SIG-M5 treated with dmso at 0.1 percent for 504 hours (cell line): ENCODE measurements at regions not wholly inside any gene's neighbourhood (a gene's known extent, or its start where the extent isn't known, plus 50 kb on each side); places are given as distances from the start of the nearest gene placed in this dataset.

Source experiments
- DNase-seq: peaks from one replicate; lab custom pipeline; 2025; ENCODE audit not compliant: unreplicated experiment; lab: John Stamatoyannopoulos, UW

DNA sequence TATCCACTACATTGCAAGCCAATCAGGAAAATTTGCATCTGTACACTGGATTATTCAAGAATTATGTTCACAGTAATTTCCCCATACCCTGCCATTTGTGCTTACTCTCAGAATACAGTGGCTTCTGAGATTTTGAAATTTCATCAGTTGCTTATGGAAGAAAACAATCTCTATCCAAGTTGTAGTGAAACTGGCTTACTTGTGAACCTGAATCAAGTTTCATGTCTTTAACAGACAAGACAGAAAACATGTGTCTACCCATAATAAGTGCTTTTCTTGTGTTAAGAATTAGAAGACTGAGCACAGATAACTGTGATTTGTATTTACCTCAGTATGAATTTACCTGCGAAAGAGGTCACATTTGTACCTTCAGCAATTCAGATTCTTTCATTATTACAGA, 672.7 kb upstream of the ADGRL2 start:
- no peak for DNase-seq

DNA sequence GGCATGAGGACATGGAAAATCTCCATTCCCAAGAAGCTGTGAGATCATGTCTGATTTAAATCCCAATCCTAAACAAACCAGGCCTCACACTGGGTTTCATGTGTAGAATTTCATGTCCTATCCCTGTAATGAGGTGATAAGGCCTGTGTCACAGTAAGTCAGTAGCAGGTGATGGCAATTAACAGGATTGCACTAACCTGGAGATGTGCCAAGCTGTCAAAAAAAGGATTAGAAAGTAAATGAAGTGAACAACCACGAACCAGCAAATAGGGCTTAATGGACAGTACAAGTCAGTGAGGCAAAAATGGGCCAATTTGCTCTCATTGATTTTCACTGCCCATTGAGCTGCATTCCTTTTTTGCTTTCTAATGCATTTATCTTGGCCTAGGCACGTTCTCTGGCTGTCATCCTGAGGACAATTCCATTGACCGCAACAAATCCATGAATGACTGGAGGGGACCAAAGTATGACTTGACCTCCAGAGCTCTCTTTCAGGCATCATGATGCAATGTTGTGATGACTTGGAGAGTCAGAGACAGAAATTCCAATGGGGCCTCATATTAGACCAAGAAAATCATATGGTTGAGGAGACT, 673.6 kb upstream of the ADGRL2 start:
- no peak for DNase-seq

DNA sequence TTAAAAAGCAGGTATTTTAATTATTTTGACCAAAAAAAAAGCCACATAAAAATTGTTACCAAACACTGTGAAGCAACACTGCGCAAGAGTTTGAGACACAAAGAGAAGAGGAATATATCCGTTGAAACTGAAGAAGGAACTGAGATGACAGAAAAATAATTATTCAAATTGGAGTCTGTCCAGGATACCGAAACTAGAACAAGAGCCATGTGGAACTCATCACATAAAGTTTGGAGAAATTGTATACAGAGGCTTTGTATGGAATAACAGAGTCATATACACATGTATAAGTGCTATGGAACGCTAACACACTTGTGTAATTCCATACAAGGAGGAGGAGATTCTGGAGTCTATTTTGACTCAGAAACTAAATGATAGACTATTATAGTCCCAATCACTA, 675.1 kb upstream of the ADGRL2 start:
- no peak for DNase-seq

DNA sequence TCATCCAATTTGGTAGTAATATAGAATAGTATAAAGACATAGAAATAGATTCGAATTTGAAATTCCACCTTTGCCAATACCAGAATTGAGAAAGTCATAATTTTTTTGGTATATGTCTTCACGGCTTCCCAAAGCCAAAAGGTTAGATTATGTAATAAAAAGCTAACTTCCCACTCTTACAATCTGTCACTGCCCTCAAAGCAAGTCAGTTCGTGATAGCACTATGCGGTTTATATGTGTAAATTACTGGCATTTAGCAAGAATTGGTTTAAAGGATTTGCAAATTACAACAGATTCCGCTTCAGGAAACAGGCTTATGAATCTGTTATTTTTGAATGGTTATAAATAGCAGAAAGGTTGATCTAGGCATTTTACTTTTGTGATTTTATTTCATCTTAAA, 679.4 kb upstream of the ADGRL2 start:
- no peak for DNase-seq

DNA sequence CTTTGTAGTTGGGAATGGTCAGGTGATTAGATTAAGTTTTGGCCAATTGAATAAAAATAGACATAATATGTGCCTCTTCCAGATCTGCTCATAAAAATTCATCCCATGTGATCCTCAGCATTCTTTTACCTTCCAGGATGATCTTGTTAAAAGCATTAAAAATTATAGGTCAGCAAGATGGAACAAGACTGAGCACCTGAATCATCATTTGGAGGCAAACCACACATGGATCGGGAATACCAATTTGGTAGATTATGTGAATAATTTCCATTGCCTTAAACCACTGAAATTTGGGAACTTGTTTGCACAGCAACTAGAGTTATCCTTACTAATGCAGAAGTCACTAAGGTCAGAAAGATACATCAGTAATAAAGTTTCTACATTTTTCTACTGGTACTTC, 681.4 kb upstream of the ADGRL2 start:
- no peak for DNase-seq

DNA sequence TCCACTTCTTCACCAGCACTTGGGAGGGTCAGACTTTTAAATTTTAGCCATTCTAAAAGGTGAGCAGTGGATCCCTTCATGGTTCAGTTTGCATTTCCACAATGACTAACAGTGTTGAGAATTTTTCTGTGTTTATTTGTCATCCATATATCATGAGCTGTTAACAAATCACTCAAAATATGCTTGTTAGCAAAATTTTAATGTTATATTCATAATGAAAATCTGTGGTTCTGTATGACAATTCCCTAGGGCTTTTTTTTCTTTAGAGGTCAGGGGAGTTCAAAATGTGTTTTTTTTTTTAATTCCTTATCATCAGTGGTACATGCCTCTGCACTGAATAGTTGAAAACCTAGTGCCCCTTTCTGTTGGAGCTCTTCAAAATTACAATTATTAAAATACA, 682.2 kb upstream of the ADGRL2 start:
- no peak for DNase-seq

DNA sequence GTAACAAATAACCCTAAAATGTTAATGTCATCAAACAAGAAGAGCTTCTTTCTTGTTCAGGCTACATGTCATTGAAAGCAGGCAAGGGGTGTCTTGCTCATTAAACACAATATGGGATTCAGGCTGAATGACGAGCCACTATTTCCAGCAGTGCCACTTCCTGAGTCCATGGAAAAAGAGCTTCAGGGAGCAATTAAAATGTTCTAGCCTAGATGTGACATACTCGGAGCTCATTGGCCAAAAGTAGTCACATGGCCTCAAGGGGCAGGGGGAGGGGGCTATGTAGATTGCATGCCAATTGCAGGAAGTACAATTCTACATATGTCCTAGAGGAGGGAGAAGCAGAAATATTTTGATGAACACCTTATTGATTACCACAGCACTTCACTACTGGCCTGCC, 685.3 kb upstream of the ADGRL2 start:
- DNase-seq: no peak

DNA sequence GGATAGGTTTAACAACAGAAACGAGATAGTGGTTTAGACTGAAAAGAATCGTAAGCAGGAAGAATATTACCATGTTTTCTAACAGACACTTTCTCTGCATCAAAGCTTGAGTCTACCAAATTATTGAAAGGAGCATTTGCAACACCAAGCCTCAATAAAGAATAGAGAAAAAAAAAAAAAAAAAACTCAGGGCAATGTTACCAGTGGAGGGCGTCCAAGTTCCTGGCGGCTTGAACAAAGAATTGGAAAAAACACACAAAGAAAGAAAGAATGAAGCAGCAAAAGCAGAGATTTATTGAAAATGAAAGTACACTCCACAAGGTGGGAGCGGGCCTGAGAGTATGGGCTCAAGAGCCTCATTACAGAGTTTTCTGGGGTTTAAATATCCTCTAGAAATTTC, 686.5 kb upstream of the ADGRL2 start:
- no peak for DNase-seq

DNA sequence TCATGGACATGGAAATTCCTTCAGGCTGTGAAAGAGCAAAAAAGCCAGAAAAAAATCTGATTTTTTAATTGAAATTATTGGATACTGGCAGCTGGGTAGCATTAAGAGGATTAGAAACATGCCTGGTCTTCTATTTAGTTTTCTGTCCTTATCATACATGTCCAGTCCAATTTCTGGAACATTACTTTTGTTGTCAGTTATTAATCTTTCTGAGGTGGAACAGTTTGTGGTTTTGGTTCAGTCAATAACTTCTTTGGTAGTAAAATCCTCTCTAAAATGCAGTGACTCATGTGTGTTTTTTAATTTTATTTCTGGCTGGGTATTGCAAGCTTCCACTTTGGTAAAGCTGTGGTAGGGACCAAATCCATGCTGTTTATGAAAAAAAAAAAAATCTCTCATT, 687.0 kb upstream of the ADGRL2 start:
- DNase-seq: no peak

DNA sequence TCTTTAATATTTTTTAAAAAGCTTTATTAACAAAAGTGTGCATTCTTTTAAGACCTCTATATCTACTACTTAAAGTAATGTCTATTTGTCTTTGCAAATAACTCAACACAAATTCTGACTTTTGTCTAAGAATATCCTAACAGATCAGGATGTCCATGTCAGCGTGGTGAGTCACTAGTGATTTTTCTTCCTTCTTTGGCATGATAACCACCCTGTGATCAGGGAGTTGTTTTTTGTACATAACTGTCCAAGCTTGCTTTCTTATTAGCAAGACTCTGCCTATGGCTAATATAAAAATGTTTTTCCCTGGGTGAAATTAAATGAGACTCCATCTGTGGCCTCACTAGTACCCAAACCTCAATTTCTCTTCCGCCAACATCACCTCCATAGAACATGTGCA, 688.9 kb upstream of the ADGRL2 start:
- no peak for DNase-seq

DNA sequence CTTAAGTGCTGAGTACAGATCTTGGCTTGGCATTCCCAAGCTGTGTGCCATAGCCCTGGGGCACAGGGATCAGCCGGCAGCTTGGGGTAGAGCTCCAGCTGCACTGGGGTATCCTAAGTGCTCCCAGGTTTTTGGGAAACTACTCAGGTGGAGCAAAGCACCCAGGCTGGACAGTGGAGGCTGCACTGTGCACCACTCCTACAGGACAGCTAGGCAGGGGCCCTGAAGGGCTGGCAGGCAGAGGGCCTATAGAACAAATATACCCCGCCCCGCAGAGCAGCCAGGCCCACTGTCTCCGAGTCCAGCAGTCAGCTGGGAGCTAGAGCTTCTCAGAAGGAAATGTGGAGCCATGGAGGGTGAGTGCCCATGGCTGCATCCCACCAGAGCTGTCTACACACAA, 691.7 kb upstream of the ADGRL2 start:
- no peak for DNase-seq

DNA sequence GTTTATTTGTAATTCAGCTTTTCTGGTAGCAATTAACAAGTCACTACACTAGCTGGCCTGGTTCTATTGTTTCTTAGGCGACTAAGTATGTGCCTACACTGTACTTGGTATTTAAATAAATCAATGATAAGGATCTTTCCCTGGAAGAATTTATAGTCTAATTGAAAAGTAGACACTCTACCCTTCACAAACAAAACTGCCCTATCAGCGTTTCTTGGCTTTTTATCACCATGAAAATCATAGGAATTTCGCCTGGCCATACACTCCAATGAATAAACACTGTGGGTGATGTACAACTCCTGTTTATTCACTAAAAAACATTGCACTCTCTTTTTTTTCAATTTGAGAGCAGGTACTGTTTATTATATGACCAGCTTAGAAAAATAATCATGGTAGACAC, 702.9 kb upstream of the ADGRL2 start:
- no peak for DNase-seq

DNA sequence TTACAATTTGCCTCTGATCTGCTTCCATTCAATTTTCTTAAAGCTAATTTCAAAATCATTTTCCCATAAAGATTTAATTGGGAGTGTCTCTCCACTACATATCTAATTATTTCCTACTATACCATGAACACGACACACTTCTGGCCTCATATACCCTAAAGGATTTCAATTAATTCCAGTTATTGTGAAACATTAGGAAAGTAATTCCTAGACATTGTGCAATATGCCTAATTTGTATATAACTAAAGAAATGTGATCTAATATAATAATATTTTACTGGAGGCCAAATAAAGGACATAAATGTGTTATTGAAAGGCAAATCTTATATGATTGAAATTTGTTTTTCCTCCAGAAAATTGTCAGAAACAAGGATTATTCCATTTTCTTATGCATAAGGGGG, 727.2 kb upstream of the ADGRL2 start:
- no peak for DNase-seq

DNA sequence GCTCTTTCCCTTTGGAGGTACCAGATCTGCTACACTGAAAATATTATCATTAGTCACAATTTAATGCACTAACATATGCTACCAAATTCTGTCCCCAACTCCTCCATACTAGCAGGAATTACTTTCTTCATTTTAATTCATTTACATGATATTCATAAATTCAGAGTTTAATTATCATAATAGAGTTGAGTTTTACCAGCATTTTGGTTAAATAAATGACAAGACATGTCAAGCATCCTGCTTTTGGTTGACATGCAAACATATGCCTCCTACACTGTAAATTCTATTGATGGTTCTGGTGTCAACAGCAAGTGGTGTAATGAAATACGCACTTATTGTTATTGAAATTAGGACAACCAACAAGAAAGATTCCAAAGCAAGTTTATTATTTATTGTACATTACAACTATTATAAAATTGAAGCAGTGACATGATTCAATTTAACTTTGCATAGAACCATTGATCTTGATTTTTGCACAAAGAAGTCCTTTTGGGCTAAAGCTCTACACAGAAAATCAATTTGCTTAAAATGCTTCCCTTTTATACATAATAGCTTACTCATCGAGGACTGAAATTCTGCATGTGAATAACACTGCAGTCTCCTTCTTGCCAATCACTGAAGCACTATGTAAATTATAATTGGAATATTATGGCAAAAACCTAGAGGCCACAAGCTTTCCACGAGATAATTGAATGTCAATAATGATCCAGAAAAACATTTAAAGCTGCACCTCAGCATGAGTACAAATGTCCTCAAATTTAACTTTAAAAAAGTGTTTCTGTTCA, 728.6 kb upstream of the ADGRL2 start:
- DNase-seq: no peak

DNA sequence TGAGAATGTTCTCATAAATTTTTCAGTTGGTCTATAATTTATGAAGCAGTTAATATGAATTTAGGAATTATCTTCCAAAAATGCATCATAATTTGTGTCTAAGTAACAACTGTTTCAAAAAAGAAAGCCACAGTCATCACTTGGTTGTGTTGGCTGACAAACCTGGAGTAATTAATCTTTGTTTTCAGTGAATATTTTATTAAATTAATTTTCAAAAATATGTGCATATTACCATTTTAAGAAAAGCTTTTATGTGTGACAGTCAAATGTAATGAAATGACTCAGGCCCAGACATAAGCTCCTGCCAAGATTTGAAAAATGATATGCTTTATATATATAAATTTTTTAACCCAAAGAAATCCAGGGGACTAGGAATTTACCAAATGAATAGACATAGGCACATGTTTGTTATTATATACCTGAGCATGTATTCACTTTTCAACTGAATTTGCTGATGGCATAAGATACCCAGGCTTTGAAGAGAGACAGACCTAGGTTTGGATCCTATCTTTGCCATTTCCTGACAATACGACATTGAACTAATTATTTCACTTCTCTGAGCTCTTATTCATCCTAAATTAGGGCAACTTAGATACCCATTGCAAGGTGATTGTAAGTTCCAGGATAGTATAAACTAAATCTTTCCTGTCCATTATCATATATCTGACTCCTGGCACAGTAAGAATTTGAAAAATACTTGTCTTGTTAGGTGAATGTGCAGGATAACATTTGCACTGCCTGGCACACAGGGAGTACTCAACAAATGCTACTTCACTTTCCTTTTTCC, 729.5 kb upstream of the ADGRL2 start:
- no peak for DNase-seq

DNA sequence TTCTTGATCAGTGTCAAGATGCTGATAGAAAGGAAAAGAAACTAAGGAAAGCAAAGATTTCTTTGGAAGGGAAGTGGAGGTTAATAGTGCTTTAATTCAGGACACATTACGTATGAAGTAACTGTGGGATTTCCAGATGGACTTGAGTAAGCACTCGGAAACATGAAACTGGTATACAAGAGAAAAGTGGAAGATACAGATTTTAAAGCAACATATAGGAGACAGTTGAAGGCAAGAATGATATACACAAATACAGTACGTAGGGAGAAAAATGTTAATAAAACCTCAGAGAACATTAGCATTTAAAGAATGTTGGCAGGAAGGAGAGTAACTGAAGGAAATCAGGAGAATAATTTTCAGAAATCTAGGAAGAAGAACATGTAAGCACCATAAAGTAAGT, 730.9 kb upstream of the ADGRL2 start:
- DNase-seq: no peak

DNA sequence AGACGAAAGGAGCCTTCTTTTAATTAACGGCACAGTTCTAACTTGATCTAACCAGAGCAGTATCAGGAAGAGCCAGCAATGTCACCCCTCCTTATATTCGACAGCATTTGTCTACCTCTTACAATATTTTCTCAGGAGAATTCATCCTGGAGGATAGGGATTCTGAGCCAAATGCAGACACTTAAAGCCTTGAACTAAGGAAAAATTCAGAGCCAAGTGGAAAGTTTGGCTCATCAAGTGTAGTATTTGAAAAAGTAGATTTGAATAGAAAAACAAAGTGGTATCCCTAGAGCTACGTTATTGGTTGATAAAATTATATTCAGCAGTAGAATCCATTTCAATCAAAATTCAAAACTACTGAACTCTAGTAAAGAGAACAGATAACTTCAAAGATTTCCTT, 732.0 kb upstream of the ADGRL2 start:
- no peak for DNase-seq

DNA sequence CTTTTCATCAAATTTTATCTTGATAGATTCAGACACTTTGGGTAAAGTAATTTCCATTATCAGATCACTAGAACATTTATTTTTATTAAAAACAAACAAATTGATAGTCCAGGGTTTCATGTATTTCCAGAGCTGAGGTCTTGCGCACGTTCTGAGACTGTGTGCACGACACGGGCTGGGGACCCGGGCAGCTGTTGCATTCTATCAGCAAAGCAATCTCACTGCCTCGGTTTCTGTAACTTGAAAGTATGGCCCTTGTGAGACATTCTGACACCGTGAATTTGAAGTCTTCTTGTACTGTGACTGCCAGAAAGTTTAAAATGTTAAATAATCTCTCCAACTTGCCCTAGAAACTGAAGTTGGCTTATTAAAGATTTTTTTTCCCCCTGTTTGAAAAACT, 746.9 kb upstream of the ADGRL2 start:
- DNase-seq: no peak

DNA sequence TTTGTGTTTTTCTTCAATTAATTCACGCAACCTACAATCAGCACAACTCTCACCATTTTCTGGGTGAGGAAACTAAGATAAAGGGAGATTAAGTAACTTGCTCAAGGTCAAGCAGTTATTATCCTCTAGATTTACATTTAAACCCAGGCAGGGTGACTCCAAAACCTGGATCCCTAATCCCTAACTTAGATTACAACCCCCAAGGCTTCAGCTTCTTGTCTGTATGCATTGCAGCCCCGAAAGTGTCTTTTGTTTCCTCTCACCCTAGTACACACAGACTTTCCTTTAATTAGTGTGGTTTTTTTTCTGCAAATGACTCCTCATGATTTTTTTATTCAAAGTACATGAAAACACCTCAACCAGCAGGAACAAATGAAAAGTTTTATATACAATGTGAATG, 748.6 kb upstream of the ADGRL2 start:
- DNase-seq: no peak

DNA sequence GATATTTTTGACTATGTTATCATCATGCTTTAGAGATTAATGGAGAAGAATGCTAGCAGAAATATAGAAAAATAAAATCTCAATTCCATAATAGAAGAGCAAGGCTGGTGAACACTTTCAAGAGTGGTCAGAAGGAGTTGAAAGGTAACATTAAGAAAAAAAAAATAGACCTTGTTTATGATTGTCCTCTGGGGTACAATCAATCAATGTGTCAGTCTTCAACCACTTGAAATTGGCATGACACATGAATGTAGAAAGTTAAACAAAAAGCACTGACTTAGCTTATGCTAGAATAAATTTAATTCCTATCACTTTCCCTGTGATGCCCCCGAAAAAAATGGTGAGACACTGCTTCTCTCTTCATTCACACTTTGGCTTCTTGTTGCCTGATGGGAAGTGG, 750.3 kb upstream of the ADGRL2 start:
- DNase-seq: no peak

DNA sequence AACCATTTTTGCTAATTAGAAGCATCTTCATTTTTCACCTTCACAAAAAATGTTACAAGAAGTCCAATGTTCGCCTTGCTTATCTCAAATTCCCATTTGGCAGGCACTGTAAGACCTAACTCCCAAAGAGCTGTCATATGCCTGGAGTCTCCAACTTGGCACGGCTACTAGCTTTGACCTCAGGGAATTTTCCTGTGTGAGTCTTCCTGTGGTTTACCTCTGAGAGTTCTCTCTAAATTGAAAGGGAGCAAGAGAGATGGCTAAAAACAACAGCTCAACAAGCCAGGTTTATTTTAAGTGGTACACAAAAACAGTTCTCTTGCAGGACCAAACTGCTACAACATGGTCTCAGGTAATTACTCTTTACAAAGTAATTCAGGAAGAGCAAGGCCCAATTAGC, 756.0 kb upstream of the ADGRL2 start:
- no peak for DNase-seq

DNA sequence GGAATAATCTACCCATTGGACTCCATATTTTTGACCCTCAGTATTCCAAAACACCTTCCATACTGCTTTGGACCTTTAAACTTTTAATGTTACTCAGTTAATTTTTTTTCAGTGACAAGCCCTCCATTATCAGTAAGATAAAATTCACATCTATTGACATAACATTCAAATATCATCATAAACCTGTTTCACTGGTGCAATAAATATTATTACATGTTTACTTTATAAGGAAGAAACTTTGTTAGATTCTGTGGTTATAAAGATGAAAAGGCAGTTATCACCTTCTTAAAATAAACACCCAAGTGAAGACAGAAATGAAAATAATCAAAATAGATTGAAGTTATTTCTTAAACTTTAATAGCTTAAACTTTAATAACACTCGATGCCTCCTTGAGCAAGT, 758.5 kb upstream of the ADGRL2 start:
- no peak for DNase-seq
